HPDE6-E6E7 (cell line): ENCODE measurements at regions not wholly inside any gene's neighbourhood (a gene's known extent, or its start where the extent isn't known, plus 50 kb on each side); places are given as distances from the start of the nearest gene placed in this dataset.
"Not testable (repeated sequence)": the region's sequence is repeated elsewhere in the genome, so short reads cannot be mapped to it uniquely, and the experiment has no call there.

Experiments
- DNase-seq: peaks from one replicate; pipeline ENCODE4 v3.0.0; 2011; ENCODE audit warnings: missing footprints; ENCODE audit errors: extremely low spot score

- no peak for DNase-seq
These were observed 152.2 kb downstream of the LIPI start for GRCh38 chr21:14058566-14058965.

- not testable (repeated sequence) for DNase-seq
These were observed 152.8 kb downstream of the LIPI start for GRCh38 chr21:14057841-14058481.

GRCh38 chr21:14057313-14057712, 153.4 kb downstream of the LIPI start:
- no peak for DNase-seq

- no peak for DNase-seq
These were observed 154.0 kb downstream of the LIPI start for GRCh38 chr21:14056771-14057191.

- DNase-seq, result not testable (repeated sequence)
These were observed 154.8 kb downstream of the LIPI start for GRCh38 chr21:14055746-14056515.

GRCh38 chr21:14054682-14055081, 156.1 kb downstream of the LIPI start:
- no peak for DNase-seq

- DNase-seq, result no peak
These were observed 160.6 kb downstream of the LIPI start for GRCh38 chr21:14050121-14050520.

GRCh38 chr21:14046401-14046800, 164.4 kb downstream of the LIPI start:
- no peak for DNase-seq

- DNase-seq, result no peak
These were observed 170.4 kb downstream of the LIPI start for GRCh38 chr21:14040386-14040785.

GRCh38 chr21:14028619-14029018, 182.1 kb downstream of the LIPI start:
- DNase-seq, result not testable (repeated sequence)

- DNase-seq, result peak; percentile 67
These were observed 183.4 kb downstream of the LIPI start for GRCh38 chr21:14027235-14027869.

- not testable (repeated sequence) for DNase-seq
These were observed 190.6 kb downstream of the LIPI start for GRCh38 chr21:14020108-14020507.

- DNase-seq, result not testable (repeated sequence)
These were observed 194.9 kb downstream of the LIPI start for GRCh38 chr21:14015841-14016240.

GRCh38 chr21:14013623-14014498, 196.9 kb downstream of the LIPI start:
- not testable (repeated sequence) for DNase-seq

- DNase-seq, result no peak
These were observed 197.6 kb downstream of the LIPI start for GRCh38 chr21:14013056-14013603.

GRCh38 chr21:14012409-14012808, 198.3 kb downstream of the LIPI start:
- no peak for DNase-seq

- DNase-seq, result not testable (repeated sequence)
These were observed 199.0 kb downstream of the LIPI start for GRCh38 chr21:14011751-14012150.

- DNase-seq, result not testable (repeated sequence)
These were observed 199.6 kb downstream of the LIPI start for GRCh38 chr21:14011149-14011548.

- no peak for DNase-seq
These were observed 200.0 kb downstream of the LIPI start for GRCh38 chr21:14010729-14011128.

GRCh38 chr21:14009990-14010389, 200.8 kb downstream of the LIPI start:
- not testable (repeated sequence) for DNase-seq

GRCh38 chr21:14009238-14009981, 201.3 kb downstream of the LIPI start:
- not testable (repeated sequence) for DNase-seq
